Erythroblast (primary cell): ENCODE measurements at regions not wholly inside any gene's neighbourhood (a gene's known extent, or its start where the extent isn't known, plus 50 kb on each side); places are given as distances from the start of the nearest gene placed in this dataset.

ENCODE experiments used
- GATA1 ChIP-seq: IDR thresholded peaks from 2 replicates; pipeline ENCODE4 v1.6.1; 2011; ENCODE audit warnings: low read depth, mild to moderate bottlenecking, control low read depth, low read length, moderate library complexity
- POLR2A ChIP-seq: IDR thresholded peaks from 2 replicates; pipeline ENCODE4 v1.6.1; 2011; ENCODE audit warnings: mild to moderate bottlenecking, low read length

DNA sequence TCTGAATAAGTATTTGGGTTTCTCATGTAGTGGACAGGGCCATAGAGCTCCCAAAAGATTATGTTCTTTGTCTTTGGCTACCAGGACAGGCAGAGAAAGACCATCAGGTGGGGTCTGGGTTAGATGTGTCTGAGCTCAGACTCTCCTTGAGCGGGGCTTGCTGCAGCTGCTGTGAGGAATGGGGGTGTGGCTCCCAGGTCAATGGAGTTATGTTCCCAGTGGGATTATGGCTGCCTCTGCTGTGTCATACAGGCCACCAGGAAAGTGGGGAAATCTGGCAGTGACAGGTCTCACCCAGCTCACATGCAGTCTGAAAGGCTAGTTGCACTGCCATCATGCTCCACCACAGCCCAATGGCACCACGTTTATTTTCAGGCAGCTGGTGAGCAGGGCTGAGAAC is 97.0 kb upstream of the FERD3L start:
- TF ChIP-seq POLR2A = no peak
- no peak for TF ChIP-seq GATA1
